HG03280 (cell line): ENCODE measurements at regions not wholly inside any gene's neighbourhood (a gene's known extent, or its start where the extent isn't known, plus 50 kb on each side); places are given as distances from the start of the nearest gene placed in this dataset.
A peak's percentile ranks its signal among the peaks of the same experiment; 100 is the strongest.

ENCODE experiments used
- ATAC-seq: cut with Tn5 transposase; IDR thresholded peaks from one replicate; pipeline ENCODE4 v1.9.1; 2021; ENCODE audit warnings: mild to moderate bottlenecking, moderate library complexity; ENCODE audit not compliant: unreplicated experiment

DNA sequence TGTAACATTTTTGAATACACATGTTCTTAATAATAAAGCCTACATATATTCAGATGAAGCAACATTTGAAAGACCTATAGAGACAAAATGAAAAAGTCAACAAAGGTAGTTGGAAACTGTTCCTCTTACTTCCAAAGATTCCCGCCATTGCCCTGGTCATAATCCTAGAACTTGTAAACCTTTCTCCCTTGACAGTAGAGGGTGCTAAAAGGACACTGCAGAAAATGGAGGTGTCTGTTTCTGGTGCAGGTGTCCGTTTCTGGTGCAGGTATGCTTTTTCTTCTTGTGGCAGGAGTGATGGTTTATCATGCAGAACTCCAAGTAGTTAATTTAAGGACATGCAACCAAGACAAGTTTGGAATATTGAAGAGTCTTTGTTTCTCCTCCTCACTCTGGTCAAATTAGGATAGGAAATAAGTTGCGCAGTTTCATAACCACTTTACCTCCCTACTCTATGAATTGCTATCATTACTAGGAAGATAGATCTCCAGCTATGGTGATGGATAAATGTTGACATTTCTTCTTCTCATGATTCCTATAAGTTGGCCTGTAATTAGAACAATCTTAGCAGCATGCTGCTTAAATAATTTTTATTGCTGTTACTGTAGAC is 56.0 kb upstream of the FAM174A start:
- ATAC-seq = peak; percentile 80

DNA sequence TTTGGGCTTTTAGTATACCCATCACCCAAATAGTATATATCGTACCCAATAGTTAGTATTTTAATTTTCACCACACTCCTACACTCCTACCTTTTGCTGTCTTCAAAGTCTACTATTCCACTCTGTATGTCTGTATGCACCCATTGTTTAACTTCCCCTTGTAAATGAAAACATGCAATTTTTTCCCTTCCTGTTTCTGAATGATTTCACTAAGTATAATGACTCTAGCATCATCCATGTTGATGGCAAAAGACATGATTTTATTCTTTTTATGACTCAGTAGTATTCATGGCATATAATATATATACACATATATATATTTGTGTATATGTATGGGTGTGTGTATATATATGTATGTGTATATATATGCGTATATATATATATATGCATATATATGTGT is 63.1 kb upstream of the FAM174A start:
- ATAC-seq = no peak

DNA sequence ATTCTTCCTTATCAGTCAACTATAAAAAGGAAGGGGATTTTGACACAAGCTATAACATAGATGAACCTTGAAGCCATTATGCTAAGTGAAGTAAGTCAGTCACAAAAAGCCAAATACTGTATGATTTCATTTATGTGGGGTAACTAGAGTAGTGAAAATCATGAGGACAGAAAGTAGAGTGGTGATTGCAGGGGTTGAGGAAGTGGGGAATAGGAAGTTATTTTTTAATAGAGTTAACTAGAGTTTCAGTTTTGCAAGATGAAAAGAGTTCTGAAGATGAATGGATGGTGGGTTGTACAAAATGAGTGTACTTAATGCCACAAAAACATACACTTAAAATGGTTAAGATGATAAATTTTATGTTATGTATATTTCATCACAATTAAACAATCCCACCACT is 65.4 kb upstream of the FAM174A start:
- no peak for ATAC-seq

DNA sequence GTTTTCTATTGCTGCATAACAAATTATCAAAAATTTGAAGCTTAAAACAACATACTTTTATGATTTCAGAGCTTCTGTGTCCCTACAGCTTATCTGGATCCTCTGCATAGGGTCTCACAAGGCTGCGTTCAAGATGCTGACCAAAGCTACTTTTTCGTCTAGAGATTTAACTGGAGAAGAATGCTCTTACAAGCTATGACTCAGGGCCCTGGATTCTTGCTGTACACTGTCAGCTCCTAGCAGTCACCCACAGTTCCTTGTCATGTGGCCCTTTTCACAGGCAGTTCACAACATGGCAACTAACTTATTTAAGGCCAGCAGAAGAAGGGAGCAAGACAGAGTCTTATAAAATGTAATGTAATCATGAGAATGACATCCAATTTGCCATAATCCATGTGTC is 70.8 kb upstream of the FAM174A start:
- ATAC-seq = no peak

DNA sequence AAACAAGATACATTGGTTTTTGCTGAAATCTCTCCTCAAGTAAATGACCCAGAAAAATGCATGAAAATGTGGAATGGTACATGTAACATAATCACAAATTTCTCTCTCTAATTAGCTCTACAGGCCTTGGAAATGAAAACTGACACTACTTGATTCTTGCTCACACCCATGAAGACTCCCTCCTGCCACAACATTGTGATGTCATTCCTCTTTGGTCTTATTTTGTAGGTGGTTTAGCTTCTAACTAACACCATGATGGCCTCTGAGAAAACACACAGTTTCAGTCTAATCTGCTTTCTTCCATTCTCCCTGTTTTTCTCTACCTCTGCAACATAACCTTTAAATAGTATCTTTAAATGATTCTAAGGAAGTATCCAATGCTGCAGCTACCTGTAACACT is 78.6 kb upstream of the FAM174A start:
- ATAC-seq = no peak

DNA sequence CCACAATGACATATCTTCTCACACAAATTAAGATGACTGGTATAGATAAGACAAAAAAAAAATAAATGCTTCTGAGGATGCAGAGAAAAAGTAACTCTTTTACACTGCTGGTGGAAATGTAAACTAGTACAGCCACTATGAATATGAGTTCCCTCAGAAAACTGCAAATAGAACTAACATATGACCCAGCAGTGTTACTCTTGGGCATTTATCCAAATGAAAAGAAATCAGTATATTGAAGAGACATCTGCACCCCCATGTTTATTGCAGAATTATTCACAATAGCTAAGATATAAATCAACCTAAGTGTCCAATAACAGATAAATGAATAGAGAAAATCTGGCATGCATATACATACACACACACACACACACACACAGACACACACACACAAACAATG is 83.0 kb upstream of the FAM174A start:
- ATAC-seq = no peak

DNA sequence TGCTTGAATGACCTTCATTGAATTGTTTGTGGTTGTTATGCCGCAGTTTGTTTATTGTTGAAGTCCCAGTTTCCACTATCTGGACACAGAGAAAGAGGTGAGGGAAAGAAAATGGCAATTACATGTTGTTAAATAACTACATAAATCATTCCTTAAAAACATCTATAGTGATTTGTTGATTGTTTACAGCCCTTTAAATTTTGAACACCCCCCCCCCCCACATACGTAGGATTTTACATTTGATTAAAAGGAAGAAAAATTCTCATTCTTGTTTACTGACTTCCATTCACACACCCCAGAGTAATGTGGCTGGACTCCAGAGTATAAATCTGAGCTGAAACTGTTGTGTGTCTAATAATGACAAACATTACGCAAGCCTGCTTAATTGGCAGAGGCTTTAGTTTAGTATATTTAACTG is 87.1 kb upstream of the FAM174A start:
- no peak for ATAC-seq

DNA sequence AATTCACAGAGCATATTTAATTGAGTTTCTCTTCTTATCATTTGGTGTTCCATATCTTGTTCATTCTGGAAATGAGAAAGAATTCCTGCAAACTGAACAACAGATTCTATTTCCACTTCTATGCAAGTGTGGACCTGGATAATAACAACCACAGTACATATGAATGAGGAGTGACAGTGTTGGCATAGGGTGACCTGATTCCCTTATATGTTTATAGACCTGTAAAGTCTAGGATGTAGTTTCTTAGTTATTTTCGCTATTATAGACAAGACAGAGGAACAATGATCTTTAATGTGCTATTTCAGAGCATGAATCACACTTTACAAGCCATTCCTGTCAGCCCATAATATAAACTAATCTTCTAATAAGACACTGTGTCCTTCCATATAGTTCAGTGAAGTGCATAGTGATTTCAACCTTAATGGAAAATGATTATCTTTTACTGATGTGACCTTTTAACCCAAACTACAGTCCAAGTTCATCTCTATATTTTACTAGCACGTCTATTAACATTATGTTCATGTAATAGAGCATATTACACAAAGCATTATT is 88.2 kb upstream of the FAM174A start:
- no peak for ATAC-seq

DNA sequence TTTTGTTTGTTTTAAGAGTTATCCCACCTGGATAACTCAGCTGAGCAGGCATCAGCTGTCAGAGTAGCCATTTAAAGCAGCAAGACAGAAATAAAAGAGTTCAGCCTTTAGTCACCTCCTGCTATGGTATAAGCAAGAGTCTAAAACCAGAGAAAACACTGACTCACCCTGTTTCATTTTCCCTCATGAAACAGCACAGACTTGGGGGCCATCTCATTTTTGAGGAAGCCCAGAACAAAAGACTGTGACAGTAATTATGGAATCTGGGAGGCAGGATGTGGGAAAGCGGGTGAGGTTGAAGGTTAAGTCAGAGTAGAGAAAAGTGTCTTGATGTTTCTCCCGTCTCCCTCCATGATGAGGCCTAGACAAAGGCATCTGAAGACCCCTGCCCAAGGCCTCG is 90.2 kb upstream of the FAM174A start:
- ATAC-seq = no peak

DNA sequence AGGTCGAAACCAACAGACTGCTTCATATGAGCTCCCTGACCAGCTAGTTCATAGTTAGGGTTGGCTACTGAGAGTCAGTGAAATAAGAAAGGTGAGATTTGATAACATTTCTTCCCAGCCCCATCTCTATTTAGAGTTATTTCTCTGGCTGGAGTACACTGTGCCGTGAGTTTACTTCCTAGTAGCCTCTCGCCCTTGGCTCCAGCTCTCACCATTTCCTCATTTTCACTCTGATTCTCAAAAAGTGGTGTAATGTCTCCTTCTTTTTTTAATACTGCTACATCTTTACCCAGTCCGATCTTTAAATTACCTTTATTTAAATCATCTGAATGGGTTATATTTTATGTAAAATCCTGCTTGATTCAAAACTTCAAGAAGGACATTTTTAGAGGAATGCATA is 100.4 kb upstream of the FAM174A start:
- no peak for ATAC-seq

DNA sequence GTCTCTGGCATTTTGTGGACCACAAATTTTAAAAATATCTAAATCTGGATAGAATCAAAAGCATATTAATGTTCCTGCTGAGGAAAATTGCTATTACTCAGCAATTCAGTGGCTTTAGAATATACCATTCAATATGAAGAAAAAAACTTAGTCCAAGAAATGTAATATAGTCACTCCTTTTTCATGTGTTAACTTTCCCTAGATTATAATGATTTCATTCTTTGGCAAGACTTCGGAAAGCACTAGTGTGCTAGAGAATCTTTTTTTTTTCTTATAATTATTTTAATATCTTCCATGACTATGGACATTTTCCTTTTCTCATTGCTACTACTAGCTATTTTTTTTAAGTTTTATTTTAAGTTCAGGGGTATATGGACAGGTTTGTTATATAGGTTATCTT is 102.4 kb upstream of the FAM174A start:
- no peak for ATAC-seq

DNA sequence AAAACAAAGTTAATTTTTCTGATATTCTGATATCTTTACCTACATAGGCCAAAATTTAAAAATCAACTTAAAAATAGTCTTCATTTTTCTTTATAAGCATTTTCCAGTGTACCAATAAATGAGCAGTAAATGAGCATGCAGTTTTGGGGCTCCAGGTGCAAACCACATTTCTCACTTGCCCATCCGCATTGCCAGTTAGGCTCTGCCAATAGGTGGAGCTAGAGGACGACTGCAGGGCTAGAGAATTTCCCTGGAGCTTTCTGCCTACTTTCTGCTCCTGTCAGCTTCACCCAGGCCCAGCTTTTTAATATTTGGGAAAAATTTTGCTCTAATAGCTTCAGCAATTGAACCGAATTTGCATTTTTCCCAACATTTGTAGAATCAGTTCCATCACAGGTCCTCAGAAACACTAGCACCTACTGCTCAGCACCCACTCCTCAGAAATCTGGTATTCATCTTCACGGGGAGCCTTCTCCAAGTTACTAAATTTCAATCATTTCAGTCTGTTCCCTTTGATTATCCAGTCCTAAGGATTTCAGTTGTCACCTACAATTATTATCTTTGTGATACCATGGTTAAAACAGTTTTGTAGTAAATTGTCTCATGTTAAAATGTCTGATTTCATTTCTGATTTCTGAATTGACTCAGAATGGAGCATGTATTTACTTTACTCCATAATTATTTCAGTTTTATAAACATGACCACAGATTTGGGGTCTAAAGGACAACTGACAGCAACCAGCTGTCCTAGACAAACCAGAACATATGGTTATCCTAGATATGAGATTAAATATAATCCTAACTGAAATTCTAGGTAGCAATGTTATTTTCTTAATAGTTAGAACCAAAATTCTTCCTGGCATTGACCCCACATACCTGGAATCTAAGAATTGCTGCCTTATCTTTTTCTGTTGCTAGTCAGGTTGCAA is 104.6 kb upstream of the FAM174A start:
- ATAC-seq = peak; percentile 85

DNA sequence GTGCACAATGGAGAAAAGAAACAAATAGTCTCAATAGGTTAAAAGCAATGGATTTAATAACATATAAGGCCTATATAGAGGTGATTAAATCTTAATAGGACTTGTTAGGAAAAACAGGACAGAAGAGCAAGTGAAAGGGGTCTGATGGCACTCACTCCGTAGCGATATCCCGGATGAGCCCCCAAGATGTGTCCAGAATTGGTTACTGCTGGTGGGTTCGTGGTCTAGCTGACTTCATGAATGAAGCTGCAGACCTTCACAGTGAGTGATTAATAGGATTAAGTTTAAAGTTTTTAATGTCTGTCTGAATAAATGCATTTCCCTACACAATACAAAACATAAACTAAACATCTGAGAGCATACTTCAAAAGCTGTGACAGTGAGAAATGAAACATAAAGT is 110.4 kb upstream of the FAM174A start:
- ATAC-seq = no peak

DNA sequence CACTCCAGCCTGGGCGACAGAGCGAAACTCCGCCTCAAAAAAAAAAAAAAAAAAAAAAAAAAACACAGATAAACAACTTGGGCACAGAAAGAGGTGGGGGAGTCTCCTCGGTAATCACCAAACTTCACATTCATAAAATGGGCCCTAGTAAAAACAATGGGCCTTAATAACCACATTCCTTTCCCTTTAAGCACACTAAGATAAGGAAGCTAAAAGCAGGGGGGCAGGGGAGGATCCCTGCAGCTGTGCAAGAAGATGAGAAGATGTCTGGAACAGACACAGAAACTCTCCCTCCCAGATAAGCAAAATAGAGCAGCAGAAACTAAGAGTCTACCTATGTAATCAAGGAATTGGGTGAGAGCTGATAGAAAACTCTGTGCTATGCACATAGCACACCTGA is 111.2 kb upstream of the FAM174A start:
- ATAC-seq = no peak

DNA sequence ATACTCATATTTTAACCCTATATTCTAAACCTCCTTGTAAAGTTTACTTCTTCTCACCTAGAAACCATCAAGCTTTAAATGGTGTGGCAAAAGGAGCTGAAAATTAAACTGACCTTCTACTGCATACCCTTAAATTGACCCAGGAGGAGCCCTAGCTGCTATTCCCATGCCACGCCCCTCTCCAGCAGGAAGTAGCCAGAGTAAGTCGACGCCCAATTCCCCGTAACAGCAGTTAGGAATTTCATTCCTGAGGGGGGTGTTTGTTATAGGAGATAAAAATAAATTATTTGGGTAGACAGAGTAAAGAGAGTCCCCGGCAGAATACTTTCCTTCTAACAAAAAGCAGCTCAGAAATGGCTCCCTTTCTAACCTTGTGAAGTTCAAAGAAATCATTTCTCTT is 111.8 kb upstream of the FAM174A start:
- ATAC-seq = no peak

DNA sequence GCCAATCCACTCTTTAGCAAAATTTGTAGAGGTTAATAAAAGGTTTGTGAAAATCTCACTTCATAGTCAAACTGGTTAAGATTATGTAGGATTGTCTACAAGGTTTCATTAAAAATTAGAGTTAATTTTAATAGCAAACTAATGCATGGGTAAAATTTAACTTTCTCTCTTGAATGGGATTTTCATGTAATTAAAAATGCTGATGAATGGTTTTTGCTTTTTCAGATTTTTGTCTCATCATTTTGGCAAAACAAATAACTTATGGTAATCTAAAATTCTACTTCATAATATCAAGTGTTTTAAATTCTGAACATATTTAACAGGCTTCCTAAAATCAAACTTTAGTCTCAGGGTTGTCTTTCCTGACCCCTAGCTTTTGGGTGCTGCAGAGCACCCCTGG is 113.8 kb upstream of the FAM174A start:
- no peak for ATAC-seq

DNA sequence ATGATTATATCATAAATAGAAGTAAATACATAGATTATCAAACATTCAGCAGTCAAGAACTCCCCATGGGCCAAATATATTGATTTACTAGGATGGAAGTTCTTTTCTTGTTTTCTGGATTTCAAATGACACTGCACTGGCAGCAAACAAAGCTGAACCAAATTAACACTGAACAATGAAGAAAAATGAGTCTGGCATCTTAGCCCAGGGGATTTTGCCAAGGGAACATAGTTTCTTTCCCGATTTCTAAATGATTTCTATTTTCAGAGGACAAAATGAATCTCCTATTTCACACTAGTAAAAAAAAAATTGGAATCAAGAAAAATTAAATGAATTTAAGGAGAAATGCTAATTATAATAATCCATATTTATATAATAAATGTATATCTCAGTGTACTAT is 116.9 kb upstream of the FAM174A start:
- no peak for ATAC-seq

DNA sequence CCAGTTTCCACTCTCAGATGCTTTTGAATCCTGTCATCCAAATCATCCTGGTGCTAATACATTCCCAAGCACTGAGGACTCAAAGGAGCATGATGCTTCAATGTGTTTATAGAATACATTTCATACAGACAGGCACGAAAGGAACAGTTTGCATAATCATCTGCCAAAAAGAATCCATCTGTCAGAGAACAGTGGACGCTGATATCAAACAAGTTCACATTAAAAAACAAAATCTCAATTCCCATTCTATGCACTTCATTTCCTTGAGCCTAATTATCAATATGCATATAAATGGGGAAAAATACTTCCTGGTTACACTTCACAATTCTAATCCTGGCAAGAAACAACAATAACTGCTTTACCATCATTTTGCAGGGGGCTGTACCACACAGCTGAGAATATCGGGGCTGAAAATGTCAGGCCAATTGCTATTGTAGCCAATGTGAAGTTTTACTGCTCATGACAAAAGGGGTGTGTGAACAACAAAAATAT is 125.5 kb upstream of the FAM174A start:
- ATAC-seq = no peak

DNA sequence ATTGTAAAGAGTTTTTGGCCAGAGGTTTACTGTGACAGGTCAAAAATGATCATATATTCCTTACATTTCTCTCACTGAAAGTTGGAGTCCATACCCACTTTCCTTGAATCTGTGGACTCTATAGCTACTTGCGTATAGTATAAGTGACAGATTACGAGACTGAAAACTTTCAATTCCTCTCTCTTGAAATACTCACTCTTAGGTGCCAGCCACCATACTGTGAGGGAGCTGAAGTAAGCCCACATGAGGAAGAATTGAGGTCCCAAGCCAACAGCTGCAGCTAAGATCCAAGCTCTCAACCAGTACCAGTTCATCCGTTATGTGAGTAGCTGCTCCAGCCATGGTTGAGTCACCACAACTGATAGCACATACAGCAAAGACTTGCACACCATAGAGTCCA is 128.1 kb upstream of the FAM174A start:
- no peak for ATAC-seq

DNA sequence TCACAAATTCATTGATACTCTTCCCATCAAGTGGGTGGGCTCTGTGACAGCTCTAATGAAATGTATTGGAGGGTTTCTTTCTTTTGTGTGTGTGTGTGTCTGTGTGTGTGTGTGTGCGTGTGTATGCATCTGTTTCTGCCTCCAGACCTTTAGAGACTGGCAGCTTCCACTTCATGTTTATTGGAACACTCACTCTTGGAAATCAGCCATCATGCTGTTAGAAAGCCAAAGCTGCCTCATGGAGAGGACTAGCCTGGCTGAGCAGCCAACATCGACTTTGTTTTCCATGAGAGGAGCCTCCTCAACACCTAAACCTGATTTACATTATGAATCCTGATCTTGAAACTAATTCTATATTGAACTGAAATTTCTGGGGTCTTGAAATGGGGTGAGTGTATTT is 128.5 kb upstream of the FAM174A start:
- ATAC-seq = no peak

DNA sequence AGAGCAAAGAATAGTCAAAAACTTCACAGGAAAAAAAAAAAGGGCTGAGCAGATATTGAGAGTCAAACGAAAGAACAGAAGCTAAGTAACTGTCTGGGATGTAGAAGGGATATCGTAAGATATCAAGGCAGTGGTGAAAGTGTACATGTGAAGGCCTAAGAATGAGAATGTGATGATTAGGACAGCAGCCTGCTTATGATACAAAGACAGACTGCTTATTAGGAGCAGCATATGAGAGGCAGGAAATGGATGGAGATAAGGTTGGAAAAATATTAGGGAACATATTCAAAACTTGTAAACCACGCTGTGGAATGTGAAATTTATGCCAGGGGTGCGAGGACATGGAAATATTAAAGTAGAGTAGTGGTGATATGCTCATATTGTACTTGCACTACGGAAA is 133.1 kb upstream of the FAM174A start:
- ATAC-seq = no peak

DNA sequence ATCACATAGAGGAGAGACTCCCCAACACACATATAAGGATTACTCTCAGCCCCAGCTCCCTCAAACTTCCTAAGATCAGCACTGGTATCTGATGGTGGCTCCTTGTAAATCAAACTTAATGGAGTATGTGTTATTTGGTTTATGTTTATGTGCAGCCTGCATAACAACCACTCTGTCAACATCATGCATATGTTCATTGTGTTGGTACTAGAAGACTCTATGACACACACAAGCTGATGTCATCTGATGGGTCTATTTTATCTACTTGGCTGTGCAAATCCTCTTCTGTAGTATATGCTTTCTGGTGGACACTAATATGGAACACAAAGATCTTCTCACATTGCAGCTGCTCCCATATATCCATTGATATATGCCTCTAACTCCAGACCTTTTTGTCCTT is 134.0 kb upstream of the FAM174A start:
- no peak for ATAC-seq
